Osteoblast (primary cell): ENCODE measurements at regions not wholly inside any gene's neighbourhood (a gene's known extent, or its start where the extent isn't known, plus 50 kb on each side); places are given as distances from the start of the nearest gene placed in this dataset.

Experiments used
- DNase-seq: peaks from one replicate; pipeline ENCODE4 v3.0.0; 2011; ENCODE audit warnings: low spot score, mixed read lengths; ENCODE audit not compliant: insufficient read length; ENCODE audit errors: missing footprints
- H2AFZ ChIP-seq: 2 replicates; pipeline ENCODE4 v1.6.0; 2011; ENCODE audit warnings: mild to moderate bottlenecking, low read length
- H3K27ac ChIP-seq: 2 replicates; pipeline ENCODE4 v1.5.1; 2011; ENCODE audit warnings: mild to moderate bottlenecking, low read depth, low read length, moderate library complexity
- H3K27me3 ChIP-seq: 2 replicates; pipeline ENCODE4 v1.6.0; 2012; ENCODE audit warnings: mild to moderate bottlenecking, control low read depth, inconsistent platforms, low read length, moderate library complexity; ENCODE audit not compliant: insufficient read depth
- H3K36me3 ChIP-seq: 2 replicates; pipeline ENCODE4 v1.5.1; 2011; ENCODE audit warnings: mild to moderate bottlenecking, low read length, control low read depth, moderate library complexity; ENCODE audit not compliant: insufficient read depth
- H3K4me1 ChIP-seq: 2 replicates; pipeline ENCODE4 v1.5.1; 2011; ENCODE audit warnings: mild to moderate bottlenecking, low read length, control low read depth, moderate library complexity; ENCODE audit not compliant: insufficient read depth
- H3K4me2 ChIP-seq: 2 replicates; pipeline ENCODE4 v1.6.0; 2011; ENCODE audit warnings: mild to moderate bottlenecking, low read length; ENCODE audit not compliant: insufficient read depth
- H3K4me3 ChIP-seq: fragments of 200-600 bp; sonication (generic); 3 replicates; pipeline ENCODE4 v1.5.1; 2012; ENCODE audit warnings: mild to moderate bottlenecking, low read length, inconsistent platforms; ENCODE audit not compliant: insufficient read depth
- H3K79me2 ChIP-seq: 2 replicates; pipeline ENCODE4 v1.6.0; 2012; ENCODE audit warnings: mild to moderate bottlenecking, low read length, control low read depth, inconsistent platforms; ENCODE audit not compliant: insufficient read depth
- H3K9me3 ChIP-seq: 2 replicates; pipeline ENCODE4 v1.5.1; 2011; ENCODE audit warnings: low read depth, low read length, control low read depth
- H4K20me1 ChIP-seq: 2 replicates; pipeline ENCODE4 v1.6.0; 2012; ENCODE audit warnings: mild to moderate bottlenecking, low read length, control low read depth; ENCODE audit not compliant: insufficient read depth
- CTCF ChIP-seq: IDR thresholded peaks from 2 replicates; pipeline ENCODE4 v1.5.1; 2011; ENCODE audit warnings: mild to moderate bottlenecking, low read depth, low read length, moderate library complexity; ENCODE audit errors: extremely low read depth

- Histone ChIP-seq H3K27me3 (peaks cover 29% of the 10 kb centered on the region), H3K79me2 (no peaks in the 10 kb centered on the region), H3K27ac (no peak overlapping the region), H3K4me2 (no peak overlapping the region), H3K4me1 (no peaks in the 10 kb centered on the region), H2AFZ (no peak overlapping the region), H3K36me3 (no peaks in the 10 kb centered on the region), H3K4me3 (no peak overlapping the region), H4K20me1 (peaks cover 4% of the 10 kb centered on the region), H3K9me3 (no peaks in the 10 kb centered on the region)
- TF ChIP-seq CTCF = no peak
- DNase-seq = no peak
These were observed 81.9 kb downstream of the PJA1 start for GRCh38 chrX:69083361-69083760.

- Histone ChIP-seq H3K27me3 (peaks cover 27% of the 10 kb centered on the region), H3K9me3 (no peaks in the 10 kb centered on the region)
- no peak for TF ChIP-seq CTCF
These were observed 82.5 kb downstream of the PJA1 start for GRCh38 chrX:69082753-69083150.

GRCh38 chrX:69082055-69082752 is 83.0 kb downstream of the PJA1 start:
- no peak overlapping the region for H3K27ac ChIP-seq
- H3K27me3 ChIP-seq = peaks cover 27% of the 10 kb centered on the region
- peaks cover 4% of the 10 kb centered on the region for H4K20me1 ChIP-seq
- H3K4me2 ChIP-seq = no peak overlapping the region
- no peaks in the 10 kb centered on the region for H3K36me3 ChIP-seq
- no peak overlapping the region for H3K4me3 ChIP-seq
- TF ChIP-seq CTCF = no peak
- no peaks in the 10 kb centered on the region for H3K9me3 ChIP-seq
- no peaks in the 10 kb centered on the region for H3K79me2 ChIP-seq
- H2AFZ ChIP-seq = no peak overlapping the region
- no peaks in the 10 kb centered on the region for H3K4me1 ChIP-seq
- DNase-seq = no peak

More at GRCh38 chrX:69082753-69083150, 82.5 kb downstream of the PJA1 start:
- DNase-seq = no peak
- Histone ChIP-seq H3K4me3 (no peak overlapping the region), H4K20me1 (peaks cover 4% of the 10 kb centered on the region), H3K36me3 (no peaks in the 10 kb centered on the region), H3K79me2 (no peaks in the 10 kb centered on the region), H3K4me2 (no peak overlapping the region), H3K4me1 (no peaks in the 10 kb centered on the region), H3K27ac (no peak overlapping the region), H2AFZ (no peak overlapping the region)

GRCh38 chrX:69080855-69081465 is 84.3 kb downstream of the PJA1 start:
- Histone ChIP-seq H3K9me3 (no peaks in the 10 kb centered on the region), H4K20me1 (peaks cover 4% of the 10 kb centered on the region), H3K27me3 (peaks cover 29% of the 10 kb centered on the region), H3K4me3 (no peak overlapping the region), H3K36me3 (no peaks in the 10 kb centered on the region), H3K4me1 (no peaks in the 10 kb centered on the region), H2AFZ (no peak overlapping the region), H3K79me2 (no peaks in the 10 kb centered on the region), H3K4me2 (no peak overlapping the region), H3K27ac (no peak overlapping the region)
- DNase-seq = no peak
- TF ChIP-seq CTCF = no peak
